ENCODE measurements at regions not wholly inside any gene's neighbourhood (a gene's known extent, or its start where the extent isn't known, plus 50 kb on each side); places are given as distances from the start of the nearest gene placed in this dataset.

GRCh38 chr5:74452856-74453255 is 187.7 kb downstream of the ENC1 start:
- intact Hi-C loops (cut with micrococcal nuclease; ENCODE audit: unreplicated experiment): no loop called here
- no peaks in the 10 kb centered on the region for H3K9me3 Mint-ChIP-seq (ENCODE audit: low read depth, unreplicated experiment)
- H3K4me1 Mint-ChIP-seq (ENCODE audit: low read depth, unreplicated experiment): no peaks in the 10 kb centered on the region
- no peak for TF ChIP-seq CTCF (IDR thresholded peaks at IDR 0.05; ENCODE audit: unreplicated experiment)
- BruUV-seq (replicated peaks): no TSS peak
- CTCF ChIA-PET: no interaction called here
- H3K27ac Mint-ChIP-seq (ENCODE audit: unreplicated experiment): no peak overlapping the region
- H3K4me3 Mint-ChIP-seq (ENCODE audit: low read depth, unreplicated experiment): no peak overlapping the region
- DNase-seq: no peak
- H3K36me3 Mint-ChIP-seq (ENCODE audit: insufficient read depth, unreplicated experiment): no peaks in the 10 kb centered on the region
- H3K27me3 Mint-ChIP-seq (ENCODE audit: unreplicated experiment): no peaks in the 10 kb centered on the region

GRCh38 chr5:74450095-74450494 is 190.4 kb downstream of the ENC1 start:
- H3K36me3 Mint-ChIP-seq (ENCODE audit: insufficient read depth, unreplicated experiment): no peaks in the 10 kb centered on the region
- H3K4me3 Mint-ChIP-seq (ENCODE audit: low read depth, unreplicated experiment): no peak overlapping the region
- CTCF ChIA-PET: no interaction called here
- no peak for TF ChIP-seq CTCF (IDR thresholded peaks at IDR 0.05; ENCODE audit: unreplicated experiment)
- intact Hi-C loops (cut with micrococcal nuclease; ENCODE audit: unreplicated experiment): no loop called here
- BruUV-seq (replicated peaks): no TSS peak
- DNase-seq: no peak
- no peaks in the 10 kb centered on the region for H3K27me3 Mint-ChIP-seq (ENCODE audit: unreplicated experiment)
- H3K9me3 Mint-ChIP-seq (ENCODE audit: low read depth, unreplicated experiment): no peaks in the 10 kb centered on the region
- no peaks in the 10 kb centered on the region for H3K4me1 Mint-ChIP-seq (ENCODE audit: low read depth, unreplicated experiment)
- H3K27ac Mint-ChIP-seq (ENCODE audit: unreplicated experiment): no peak overlapping the region

- Mint-ChIP-seq H3K4me1 (ENCODE audit: low read depth, unreplicated experiment) (no peaks in the 10 kb centered on the region), H3K27ac (ENCODE audit: unreplicated experiment) (no peak overlapping the region), H3K27me3 (ENCODE audit: unreplicated experiment) (no peaks in the 10 kb centered on the region), H3K4me3 (ENCODE audit: low read depth, unreplicated experiment) (no peak overlapping the region), H3K9me3 (ENCODE audit: low read depth, unreplicated experiment) (no peaks in the 10 kb centered on the region), H3K36me3 (ENCODE audit: insufficient read depth, unreplicated experiment) (no peaks in the 10 kb centered on the region)
- CTCF ChIA-PET: no interaction called here
- no peak for DNase-seq
- no peak for TF ChIP-seq CTCF (IDR thresholded peaks at IDR 0.05; ENCODE audit: unreplicated experiment)
- intact Hi-C loops (cut with micrococcal nuclease; ENCODE audit: unreplicated experiment): no loop called here
- BruUV-seq (replicated peaks): no TSS peak
Measured at GRCh38 chr5:74446725-74447241, 193.7 kb downstream of the ENC1 start.

- Mint-ChIP-seq H3K4me3 (ENCODE audit: low read depth, unreplicated experiment) (no peak overlapping the region), H3K27ac (ENCODE audit: unreplicated experiment) (no peak overlapping the region), H3K36me3 (ENCODE audit: insufficient read depth, unreplicated experiment) (no peaks in the 10 kb centered on the region), H3K4me1 (ENCODE audit: low read depth, unreplicated experiment) (no peaks in the 10 kb centered on the region), H3K9me3 (ENCODE audit: low read depth, unreplicated experiment) (no peaks in the 10 kb centered on the region), H3K27me3 (ENCODE audit: unreplicated experiment) (no peaks in the 10 kb centered on the region)
- CTCF ChIA-PET: no interaction called here
- intact Hi-C loops (cut with micrococcal nuclease; ENCODE audit: unreplicated experiment): no loop called here
- TF ChIP-seq CTCF (IDR thresholded peaks at IDR 0.05; ENCODE audit: unreplicated experiment): no peak
- no TSS peak for BruUV-seq (replicated peaks)
- DNase-seq: no peak
Measured at GRCh38 chr5:74442466-74442865, 198.1 kb downstream of the ENC1 start.

Measured in Calu3 (cell line).